Chondrocyte (in vitro differentiated cells): ENCODE measurements at regions not wholly inside any gene's neighbourhood (a gene's known extent, or its start where the extent isn't known, plus 50 kb on each side); places are given as distances from the start of the nearest gene placed in this dataset.
A peak's percentile ranks its signal among the peaks of the same experiment; 100 is the strongest.

Experiments used
- DNase-seq: peaks from one replicate; pipeline ENCODE4 v3.0.0; 2021; ENCODE audit warnings: mixed read lengths, low spot score
- H3K27ac Mint-ChIP-seq: one replicate; pipeline ENCODE4 v1.8.0; 2021; ENCODE audit warnings: mild to moderate bottlenecking, moderate library complexity, mixed read lengths; ENCODE audit not compliant: unreplicated experiment
- H3K27me3 Mint-ChIP-seq: 2 replicates; pipeline ENCODE4 v1.8.0; 2021; ENCODE audit warnings: low read depth, mixed read lengths
- H3K36me3 Mint-ChIP-seq: 2 replicates; pipeline ENCODE4 v1.8.0; 2021; ENCODE audit warnings: low read depth, mixed read lengths
- H3K4me1 Mint-ChIP-seq: 2 replicates; pipeline ENCODE4 v1.8.0; 2021; ENCODE audit warnings: low read depth, mild to moderate bottlenecking, mixed read lengths
- H3K4me3 Mint-ChIP-seq: one replicate; pipeline ENCODE4 v1.8.0; 2021; ENCODE audit warnings: mild to moderate bottlenecking, moderate library complexity, mixed read lengths; ENCODE audit not compliant: unreplicated experiment
- H3K9me3 Mint-ChIP-seq: 2 replicates; pipeline ENCODE4 v1.8.0; 2021; ENCODE audit warnings: low read depth, mixed read lengths
- TF ChIP-seq, protein P1 (sequence below): fragments of 200-600 bp; sonication (generic); IDR thresholded peaks from 2 replicates; pipeline ENCODE4 v1.5.0; 2021; ENCODE audit warnings: antibody characterized with exemption, mild to moderate bottlenecking, moderate library complexity

DNA sequence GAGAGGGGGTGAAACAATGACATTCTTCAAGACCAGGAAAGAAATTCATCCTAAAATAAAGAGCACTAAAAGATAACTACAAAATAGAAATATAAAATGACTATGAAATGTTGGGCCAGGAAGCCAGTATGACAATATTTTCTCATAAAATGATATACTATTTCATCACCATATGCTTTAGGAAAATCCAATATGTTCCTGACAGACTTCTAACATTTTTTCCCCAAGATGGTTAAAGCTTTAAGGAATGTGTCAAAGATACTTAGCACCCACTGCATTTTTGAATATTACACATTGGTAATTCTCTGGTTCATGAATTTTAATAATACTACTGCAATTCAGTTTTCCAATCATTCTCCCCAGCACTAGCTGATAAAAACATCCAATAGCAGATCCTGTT lies 87.7 kb upstream of the PLEKHG7 start:
- Mint-ChIP-seq H3K9me3 (no peaks in the 10 kb centered on the region), H3K4me3 (no peak overlapping the region), H3K36me3 (no peaks in the 10 kb centered on the region), H3K27ac (no peak overlapping the region), H3K4me1 (peaks cover 4% of the 10 kb centered on the region), H3K27me3 (no peaks in the 10 kb centered on the region)
- DNase-seq, result no peak
- TF ChIP-seq, protein P1, sequence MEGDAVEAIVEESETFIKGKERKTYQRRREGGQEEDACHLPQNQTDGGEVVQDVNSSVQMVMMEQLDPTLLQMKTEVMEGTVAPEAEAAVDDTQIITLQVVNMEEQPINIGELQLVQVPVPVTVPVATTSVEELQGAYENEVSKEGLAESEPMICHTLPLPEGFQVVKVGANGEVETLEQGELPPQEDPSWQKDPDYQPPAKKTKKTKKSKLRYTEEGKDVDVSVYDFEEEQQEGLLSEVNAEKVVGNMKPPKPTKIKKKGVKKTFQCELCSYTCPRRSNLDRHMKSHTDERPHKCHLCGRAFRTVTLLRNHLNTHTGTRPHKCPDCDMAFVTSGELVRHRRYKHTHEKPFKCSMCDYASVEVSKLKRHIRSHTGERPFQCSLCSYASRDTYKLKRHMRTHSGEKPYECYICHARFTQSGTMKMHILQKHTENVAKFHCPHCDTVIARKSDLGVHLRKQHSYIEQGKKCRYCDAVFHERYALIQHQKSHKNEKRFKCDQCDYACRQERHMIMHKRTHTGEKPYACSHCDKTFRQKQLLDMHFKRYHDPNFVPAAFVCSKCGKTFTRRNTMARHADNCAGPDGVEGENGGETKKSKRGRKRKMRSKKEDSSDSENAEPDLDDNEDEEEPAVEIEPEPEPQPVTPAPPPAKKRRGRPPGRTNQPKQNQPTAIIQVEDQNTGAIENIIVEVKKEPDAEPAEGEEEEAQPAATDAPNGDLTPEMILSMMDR, result no peak

DNA sequence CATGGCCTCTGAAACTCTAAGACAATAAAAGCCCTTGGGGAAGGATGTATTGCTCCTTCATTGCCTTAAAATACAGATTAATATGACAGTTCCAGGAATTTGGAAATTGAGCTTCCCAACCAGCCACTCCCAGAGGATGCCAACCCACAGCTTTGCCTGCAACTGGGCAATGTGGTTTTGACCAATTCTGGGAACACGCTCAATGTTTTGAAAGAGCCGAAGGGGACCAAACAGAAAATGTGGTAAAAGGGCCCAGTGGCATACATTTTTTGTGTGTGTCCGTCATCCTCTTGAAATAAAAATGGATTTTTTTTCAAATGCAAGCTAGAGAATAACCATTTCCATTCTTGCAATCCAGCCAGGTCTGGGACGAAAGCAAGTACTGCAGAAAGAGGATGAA lies 88.3 kb upstream of the PLEKHG7 start:
- Mint-ChIP-seq H3K4me3 (no peak overlapping the region), H3K27ac (peak overlapping the region; percentile 32), H3K27me3 (no peaks in the 10 kb centered on the region), H3K9me3 (no peaks in the 10 kb centered on the region), H3K4me1 (peaks cover 4% of the 10 kb centered on the region), H3K36me3 (no peaks in the 10 kb centered on the region)
- TF ChIP-seq, protein P1, result no peak
- DNase-seq, result no peak

DNA sequence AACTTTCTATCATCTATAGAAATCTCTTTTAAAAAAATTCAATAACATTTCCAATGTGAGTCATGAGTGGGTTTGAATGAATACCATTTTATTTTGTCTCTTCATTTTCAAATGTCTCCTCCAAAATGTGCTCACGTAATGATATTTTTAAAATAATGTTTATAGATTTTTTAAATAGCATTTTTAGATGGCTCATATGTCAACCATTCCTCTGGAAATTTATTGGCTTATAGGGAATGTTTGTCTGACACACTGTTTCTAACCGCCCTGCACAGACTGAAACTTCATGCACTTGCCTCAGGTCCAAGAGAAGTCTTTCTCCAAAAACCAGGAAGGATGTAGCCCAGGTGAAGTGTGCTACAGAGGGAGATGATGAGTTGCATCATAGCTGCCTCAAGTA lies 88.8 kb upstream of the PLEKHG7 start:
- DNase-seq, result no peak
- TF ChIP-seq, protein P1, result no peak
- H3K4me3 Mint-ChIP-seq, result no peak overlapping the region
- no peaks in the 10 kb centered on the region for H3K27me3 Mint-ChIP-seq
- H3K4me1 Mint-ChIP-seq, result peaks cover 4% of the 10 kb centered on the region
- no peaks in the 10 kb centered on the region for H3K9me3 Mint-ChIP-seq
- no peaks in the 10 kb centered on the region for H3K36me3 Mint-ChIP-seq
- no peak overlapping the region for H3K27ac Mint-ChIP-seq

DNA sequence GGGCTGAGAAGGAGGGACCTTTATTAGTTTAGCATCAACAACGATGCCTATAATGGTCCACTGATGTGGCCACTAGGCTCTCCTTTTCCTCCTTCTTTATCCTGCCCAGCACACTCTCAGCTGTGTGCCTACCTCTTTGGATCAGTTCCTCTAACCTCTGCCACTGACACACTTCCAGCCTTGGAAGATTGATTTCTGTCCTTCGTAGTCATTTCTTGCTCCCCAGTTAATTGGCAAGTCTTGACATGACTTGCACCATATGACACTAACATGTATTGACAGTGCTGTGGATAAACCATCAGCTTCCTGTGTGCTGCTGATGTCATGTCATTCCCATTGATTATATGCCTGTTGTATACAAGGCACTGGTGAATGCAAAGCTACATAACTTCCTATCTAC lies 90.2 kb upstream of the PLEKHG7 start:
- no peak for DNase-seq
- H3K9me3 Mint-ChIP-seq, result no peaks in the 10 kb centered on the region
- no peak overlapping the region for H3K4me3 Mint-ChIP-seq
- TF ChIP-seq, protein P1, result no peak
- H3K27ac Mint-ChIP-seq, result no peak overlapping the region
- peaks cover 14% of the 10 kb centered on the region for H3K4me1 Mint-ChIP-seq
- H3K27me3 Mint-ChIP-seq, result no peaks in the 10 kb centered on the region
- no peaks in the 10 kb centered on the region for H3K36me3 Mint-ChIP-seq

DNA sequence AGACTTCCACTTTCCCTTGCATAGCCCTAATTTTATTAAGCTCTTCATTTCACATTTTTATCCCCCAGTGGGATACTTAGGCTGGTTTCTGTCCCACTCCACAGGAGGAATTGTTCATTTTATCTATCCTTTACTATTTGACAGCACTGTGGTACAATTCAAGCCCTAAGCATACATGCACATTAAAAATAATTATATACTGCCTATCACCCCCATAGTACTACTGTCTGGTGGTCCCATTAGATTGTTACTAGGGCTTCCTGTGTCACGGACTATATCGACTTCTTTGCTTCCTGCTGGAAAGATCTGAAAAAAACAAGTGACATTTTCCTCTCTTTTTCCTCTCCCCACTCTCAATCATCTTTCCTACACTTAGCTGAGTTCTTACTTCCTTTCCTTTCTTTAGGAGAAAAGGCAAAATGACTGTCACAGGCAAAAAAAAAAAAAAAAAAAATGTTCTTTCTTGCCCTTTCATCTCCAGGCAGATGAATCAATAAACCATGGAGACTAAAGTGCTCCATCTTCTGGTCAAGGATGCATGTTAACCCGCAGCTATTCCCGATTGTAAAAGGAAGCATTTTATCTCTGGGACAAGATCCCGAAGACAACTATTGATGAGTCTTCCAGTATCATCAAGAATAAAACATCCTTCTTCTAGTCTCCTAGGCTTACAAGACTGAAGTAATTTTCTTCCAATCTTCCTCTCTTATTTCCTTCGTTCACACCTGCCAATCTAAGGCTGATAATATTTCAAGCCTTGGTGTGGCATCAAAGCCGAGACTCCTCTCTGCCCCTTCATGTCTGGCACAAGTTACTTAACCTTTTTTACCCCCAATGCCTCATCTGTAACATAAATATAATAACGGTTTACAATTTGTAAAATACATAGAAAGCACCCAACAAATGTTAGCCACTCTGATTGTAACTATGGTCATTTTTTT lies 94.4 kb upstream of the PLEKHG7 start:
- no peak for DNase-seq
- TF ChIP-seq, protein P1, result peak; percentile 81
- H3K27me3 Mint-ChIP-seq, result no peaks in the 10 kb centered on the region
- H3K4me1 Mint-ChIP-seq, result peaks cover 18% of the 10 kb centered on the region
- H3K36me3 Mint-ChIP-seq, result no peaks in the 10 kb centered on the region
- H3K9me3 Mint-ChIP-seq, result peaks cover 3% of the 10 kb centered on the region
- H3K27ac Mint-ChIP-seq, result no peak overlapping the region
- peak overlapping the region; percentile 26 for H3K4me3 Mint-ChIP-seq
